ENCODE measurements at regions not wholly inside any gene's neighbourhood (a gene's known extent, or its start where the extent isn't known, plus 50 kb on each side); places are given as distances from the start of the nearest gene placed in this dataset.

DNA sequence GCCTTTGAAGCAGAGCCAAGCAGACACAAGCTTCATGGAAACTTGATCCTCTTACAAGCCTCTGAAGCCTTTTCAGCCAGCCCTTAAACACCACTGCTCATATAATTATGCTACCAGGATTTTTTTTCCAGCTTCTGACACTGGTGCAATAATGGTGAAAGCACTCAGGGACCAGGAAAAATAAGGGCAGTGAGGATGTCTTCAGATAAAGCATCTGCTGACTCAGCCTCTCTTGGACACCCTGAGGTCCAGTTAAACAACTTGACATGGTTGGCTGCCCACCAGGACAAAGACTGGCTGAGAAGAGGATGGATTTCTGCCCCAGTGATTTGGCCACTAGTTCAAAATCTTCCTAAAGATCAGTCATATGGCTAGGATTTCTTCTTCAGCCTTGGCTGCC, 124.2 kb upstream of the N4BP1 start:
- ATAC-seq (no peak), DNase-seq (ENCODE audit: low read depth, low spot score) (no peak)
- H3K27me3 ChIP-seq (ENCODE audit: control insufficient read depth, insufficient read depth, low read length), result peaks cover 2% of the 10 kb centered on the region; the same call in 1 of the 2 replicates
- H3K27ac ChIP-seq (ENCODE audit: low read length), result no peak overlapping the region
- POLR2A ChIA-PET, result interaction anchor here (0.6 kb wide), 1 partner anchor 1832 kb away, joined by 3 read pairs; no protein-coding TSS in a partner anchor
- CTCF ChIA-PET, result no interaction called here
- H3K4me1 ChIP-seq (ENCODE audit: control insufficient read depth, insufficient read depth, low read length), result no peaks in the 10 kb centered on the region
- no peaks in the 10 kb centered on the region for H3K9me3 ChIP-seq (ENCODE audit: control insufficient read depth, insufficient read depth, low read depth, low read length)
- no peaks in the 10 kb centered on the region for H3K36me3 ChIP-seq (ENCODE audit: control insufficient read depth, insufficient read depth, low read length)
- intact Hi-C loops (cut with micrococcal nuclease; ENCODE audit: unreplicated experiment), result no loop called here
- in situ Hi-C loops (cut with HindIII; ENCODE audit: low pct_unique_long_range_greater_than_20kb, low sequenced_read_pairs), result no loop called here
- BruUV-seq (replicated peaks), result no TSS peak
- H3K4me3 ChIP-seq (ENCODE audit: low read depth in 2 of 2, low read length in 2 of 2), result no peak overlapping the region
- TF ChIP-seq POLR2AphosphoS5 (IDR thresholded peaks at IDR 0.05; ENCODE audit: low read depth, low read length) (no peak), SIN3A (IDR thresholded peaks at IDR 0.05; ENCODE audit: borderline replicate concordance, insufficient read depth, low read depth, low read length) (no peak), TCF7L2 (IDR thresholded peaks at IDR 0.05; ENCODE audit: low read depth, low read length) (no peak)
- TF ChIP-seq, protein P1, sequence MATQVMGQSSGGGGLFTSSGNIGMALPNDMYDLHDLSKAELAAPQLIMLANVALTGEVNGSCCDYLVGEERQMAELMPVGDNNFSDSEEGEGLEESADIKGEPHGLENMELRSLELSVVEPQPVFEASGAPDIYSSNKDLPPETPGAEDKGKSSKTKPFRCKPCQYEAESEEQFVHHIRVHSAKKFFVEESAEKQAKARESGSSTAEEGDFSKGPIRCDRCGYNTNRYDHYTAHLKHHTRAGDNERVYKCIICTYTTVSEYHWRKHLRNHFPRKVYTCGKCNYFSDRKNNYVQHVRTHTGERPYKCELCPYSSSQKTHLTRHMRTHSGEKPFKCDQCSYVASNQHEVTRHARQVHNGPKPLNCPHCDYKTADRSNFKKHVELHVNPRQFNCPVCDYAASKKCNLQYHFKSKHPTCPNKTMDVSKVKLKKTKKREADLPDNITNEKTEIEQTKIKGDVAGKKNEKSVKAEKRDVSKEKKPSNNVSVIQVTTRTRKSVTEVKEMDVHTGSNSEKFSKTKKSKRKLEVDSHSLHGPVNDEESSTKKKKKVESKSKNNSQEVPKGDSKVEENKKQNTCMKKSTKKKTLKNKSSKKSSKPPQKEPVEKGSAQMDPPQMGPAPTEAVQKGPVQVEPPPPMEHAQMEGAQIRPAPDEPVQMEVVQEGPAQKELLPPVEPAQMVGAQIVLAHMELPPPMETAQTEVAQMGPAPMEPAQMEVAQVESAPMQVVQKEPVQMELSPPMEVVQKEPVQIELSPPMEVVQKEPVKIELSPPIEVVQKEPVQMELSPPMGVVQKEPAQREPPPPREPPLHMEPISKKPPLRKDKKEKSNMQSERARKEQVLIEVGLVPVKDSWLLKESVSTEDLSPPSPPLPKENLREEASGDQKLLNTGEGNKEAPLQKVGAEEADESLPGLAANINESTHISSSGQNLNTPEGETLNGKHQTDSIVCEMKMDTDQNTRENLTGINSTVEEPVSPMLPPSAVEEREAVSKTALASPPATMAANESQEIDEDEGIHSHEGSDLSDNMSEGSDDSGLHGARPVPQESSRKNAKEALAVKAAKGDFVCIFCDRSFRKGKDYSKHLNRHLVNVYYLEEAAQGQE (IDR thresholded peaks at IDR 0.05; ENCODE audit: insufficient read depth in 1 of 2, low read depth in 2 of 2, low read length in 1 of 2), result no peak
- TF ChIP-seq, protein P2, sequence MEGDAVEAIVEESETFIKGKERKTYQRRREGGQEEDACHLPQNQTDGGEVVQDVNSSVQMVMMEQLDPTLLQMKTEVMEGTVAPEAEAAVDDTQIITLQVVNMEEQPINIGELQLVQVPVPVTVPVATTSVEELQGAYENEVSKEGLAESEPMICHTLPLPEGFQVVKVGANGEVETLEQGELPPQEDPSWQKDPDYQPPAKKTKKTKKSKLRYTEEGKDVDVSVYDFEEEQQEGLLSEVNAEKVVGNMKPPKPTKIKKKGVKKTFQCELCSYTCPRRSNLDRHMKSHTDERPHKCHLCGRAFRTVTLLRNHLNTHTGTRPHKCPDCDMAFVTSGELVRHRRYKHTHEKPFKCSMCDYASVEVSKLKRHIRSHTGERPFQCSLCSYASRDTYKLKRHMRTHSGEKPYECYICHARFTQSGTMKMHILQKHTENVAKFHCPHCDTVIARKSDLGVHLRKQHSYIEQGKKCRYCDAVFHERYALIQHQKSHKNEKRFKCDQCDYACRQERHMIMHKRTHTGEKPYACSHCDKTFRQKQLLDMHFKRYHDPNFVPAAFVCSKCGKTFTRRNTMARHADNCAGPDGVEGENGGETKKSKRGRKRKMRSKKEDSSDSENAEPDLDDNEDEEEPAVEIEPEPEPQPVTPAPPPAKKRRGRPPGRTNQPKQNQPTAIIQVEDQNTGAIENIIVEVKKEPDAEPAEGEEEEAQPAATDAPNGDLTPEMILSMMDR (IDR thresholded peaks at IDR 0.05), result no peak

DNA sequence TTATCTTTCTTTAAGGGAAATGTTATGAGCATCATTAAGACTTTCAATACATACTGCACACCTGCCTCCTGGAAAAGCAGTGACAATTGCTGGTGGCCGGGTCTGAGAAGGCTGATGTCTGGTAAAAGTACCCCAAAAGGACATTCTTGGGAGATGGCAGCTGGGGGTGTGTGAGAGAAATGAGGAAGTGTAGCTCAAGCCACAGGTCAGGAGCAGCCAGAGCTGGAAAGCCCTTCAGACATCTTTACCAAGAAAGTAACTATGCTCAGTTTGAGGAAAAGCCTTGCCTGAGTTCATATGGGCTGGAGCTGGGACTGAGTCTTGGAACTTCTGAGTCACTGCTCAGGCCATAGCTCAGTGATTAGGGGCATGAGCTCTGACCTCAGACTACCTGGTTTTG, 94.7 kb upstream of the N4BP1 start:
- Histone ChIP-seq H3K27ac (ENCODE audit: low read length) (no peak overlapping the region), H3K4me3 (ENCODE audit: low read depth in 2 of 2, low read length in 2 of 2) (no peak overlapping the region), H3K27me3 (ENCODE audit: control insufficient read depth, insufficient read depth, low read length) (no peaks in the 10 kb centered on the region), H3K36me3 (ENCODE audit: control insufficient read depth, insufficient read depth, low read length) (no peaks in the 10 kb centered on the region), H3K9me3 (ENCODE audit: control insufficient read depth, insufficient read depth, low read depth, low read length) (no peaks in the 10 kb centered on the region), H3K4me1 (ENCODE audit: control insufficient read depth, insufficient read depth, low read length) (no peaks in the 10 kb centered on the region)
- no TSS peak for BruUV-seq (replicated peaks)
- intact Hi-C loops (cut with micrococcal nuclease; ENCODE audit: unreplicated experiment) (no loop called here), in situ Hi-C loops (cut with HindIII; ENCODE audit: low pct_unique_long_range_greater_than_20kb, low sequenced_read_pairs) (no loop called here)
- POLR2A ChIA-PET, result no interaction called here
- CTCF ChIA-PET, result no interaction called here
- DNase-seq (ENCODE audit: low read depth, low spot score) (no peak), ATAC-seq (no peak)
- TF ChIP-seq, protein P2 (IDR thresholded peaks at IDR 0.05), result no peak
- TF ChIP-seq TCF7L2 (IDR thresholded peaks at IDR 0.05; ENCODE audit: low read depth, low read length) (no peak), POLR2AphosphoS5 (IDR thresholded peaks at IDR 0.05; ENCODE audit: low read depth, low read length) (no peak), SIN3A (IDR thresholded peaks at IDR 0.05; ENCODE audit: borderline replicate concordance, insufficient read depth, low read depth, low read length) (no peak)
- TF ChIP-seq, protein P1 (IDR thresholded peaks at IDR 0.05; ENCODE audit: insufficient read depth in 1 of 2, low read depth in 2 of 2, low read length in 1 of 2), result no peak

Measured in Panc1 (cell line).